HFF-Myc (cell line): ENCODE measurements at regions not wholly inside any gene's neighbourhood (a gene's known extent, or its start where the extent isn't known, plus 50 kb on each side); places are given as distances from the start of the nearest gene placed in this dataset.

Experiments
- DNase-seq: peaks from one replicate; pipeline ENCODE4 v3.0.0-alpha.2; 2011; ENCODE audit warnings: low read depth; ENCODE audit errors: extremely low read depth
- H3K4me3 ChIP-seq: replicated peaks from 2 replicates; pipeline ENCODE4 v1.5.1; 2011; ENCODE audit warnings: low read depth, mild to moderate bottlenecking, control low read depth, low read length
- CTCF ChIP-seq: IDR thresholded peaks from 2 replicates; pipeline ENCODE4 v1.5.1; 2012; ENCODE audit warnings: mild to moderate bottlenecking, low read depth, low read length, control low read depth; ENCODE audit errors: missing control alignments

DNA sequence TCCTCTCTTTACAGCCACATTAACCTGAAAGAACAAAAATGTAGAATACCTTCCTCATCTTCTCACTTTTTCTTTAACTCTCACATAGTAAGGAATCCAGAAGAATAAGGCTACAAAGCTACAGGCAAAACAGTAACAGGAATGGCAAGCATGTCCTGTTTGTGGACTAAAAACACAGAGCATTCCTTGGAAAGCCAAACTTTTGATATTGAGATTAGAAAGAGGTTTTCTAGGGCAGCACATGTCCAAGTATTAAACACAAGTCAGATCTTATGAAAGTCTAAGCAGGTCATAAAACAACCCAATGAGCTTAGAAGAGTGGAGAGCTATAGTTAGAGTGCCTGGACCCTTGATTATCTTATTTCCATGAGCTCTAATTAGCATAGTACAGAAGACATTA is 58.2 kb upstream of the FAM9C start:
- no peak for DNase-seq
- no peak for TF ChIP-seq CTCF
- H3K4me3 ChIP-seq = no peak overlapping the region

DNA sequence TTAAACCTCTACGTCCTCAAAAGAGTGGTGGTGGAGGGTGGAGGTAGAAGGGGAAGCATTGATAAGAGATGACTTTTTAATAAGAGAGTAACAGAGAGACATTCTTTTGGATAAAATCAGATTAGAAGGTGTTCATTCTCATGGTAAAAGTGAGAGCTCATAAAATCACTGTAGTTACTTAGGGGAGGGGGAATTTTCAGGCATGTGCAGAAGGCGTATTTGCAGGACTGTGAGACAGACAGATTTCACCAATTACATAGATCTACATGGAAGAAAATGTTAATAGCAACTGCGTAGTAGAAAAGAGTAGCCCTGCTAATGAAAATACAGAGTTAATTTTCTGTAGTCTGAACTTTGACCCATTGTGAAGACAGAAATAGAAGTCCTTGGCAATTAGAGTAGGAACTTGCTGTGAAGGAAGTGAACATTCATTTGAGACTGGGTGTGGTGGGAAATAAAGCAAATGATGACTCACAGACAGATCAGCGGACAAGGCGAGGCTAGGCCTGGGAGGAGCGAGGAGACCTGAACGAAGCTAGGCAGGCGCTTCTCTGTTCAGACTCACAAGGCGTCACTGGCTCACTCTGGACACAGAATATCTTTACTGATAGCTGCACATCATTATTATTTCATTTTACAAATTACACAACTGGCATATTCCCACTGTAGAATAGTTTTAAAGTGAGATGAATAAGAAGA is 57.2 kb upstream of the FAM9C start:
- no peak overlapping the region for H3K4me3 ChIP-seq
- DNase-seq = peak; percentile 66
- no peak for TF ChIP-seq CTCF

DNA sequence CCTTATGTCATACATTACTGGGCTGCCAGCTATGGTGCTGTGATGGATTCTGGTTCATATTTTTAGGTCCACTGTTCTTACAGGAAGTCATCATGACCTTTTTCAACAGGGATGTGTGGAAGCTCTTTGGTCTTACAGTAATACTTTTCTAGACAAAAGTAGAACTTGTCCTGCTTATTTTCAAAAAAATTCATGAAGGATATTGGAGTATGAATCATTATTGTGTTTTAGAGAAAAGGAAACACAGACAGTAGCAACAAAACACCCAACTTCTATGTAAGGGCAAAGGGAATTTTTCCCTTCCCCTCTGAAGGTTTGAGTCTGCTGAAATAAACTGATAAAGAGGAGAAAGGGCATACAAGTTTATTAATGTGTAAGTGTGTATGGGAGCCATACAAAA is 54.7 kb upstream of the FAM9C start:
- H3K4me3 ChIP-seq = no peak overlapping the region
- no peak for TF ChIP-seq CTCF
- DNase-seq = no peak

GRCh38 chrX:13096728-13097127 is 52.3 kb upstream of the FAM9C start:
- H3K4me3 ChIP-seq = no peak overlapping the region
- TF ChIP-seq CTCF = no peak
- no peak for DNase-seq

- no peak for DNase-seq
- no peak overlapping the region for H3K4me3 ChIP-seq
- TF ChIP-seq CTCF = no peak
Observed at GRCh38 chrX:13094828-13095341, 50.5 kb upstream of the FAM9C start.

GRCh38 chrX:13094374-13094773 is 50.0 kb upstream of the FAM9C start:
- no peak for DNase-seq
- H3K4me3 ChIP-seq = no peak overlapping the region
- no peak for TF ChIP-seq CTCF
